Fibroblast of upper back skin (primary cell): ENCODE measurements at regions not wholly inside any gene's neighbourhood (a gene's known extent, or its start where the extent isn't known, plus 50 kb on each side); places are given as distances from the start of the nearest gene placed in this dataset.
"Not testable (repeated sequence)": the region's sequence is repeated elsewhere in the genome, so short reads cannot be mapped to it uniquely, and the experiment has no call there.

Experiments used
- DNase-seq: peaks from one replicate; pipeline ENCODE4 v3.0.0-alpha.2; 2013

DNA sequence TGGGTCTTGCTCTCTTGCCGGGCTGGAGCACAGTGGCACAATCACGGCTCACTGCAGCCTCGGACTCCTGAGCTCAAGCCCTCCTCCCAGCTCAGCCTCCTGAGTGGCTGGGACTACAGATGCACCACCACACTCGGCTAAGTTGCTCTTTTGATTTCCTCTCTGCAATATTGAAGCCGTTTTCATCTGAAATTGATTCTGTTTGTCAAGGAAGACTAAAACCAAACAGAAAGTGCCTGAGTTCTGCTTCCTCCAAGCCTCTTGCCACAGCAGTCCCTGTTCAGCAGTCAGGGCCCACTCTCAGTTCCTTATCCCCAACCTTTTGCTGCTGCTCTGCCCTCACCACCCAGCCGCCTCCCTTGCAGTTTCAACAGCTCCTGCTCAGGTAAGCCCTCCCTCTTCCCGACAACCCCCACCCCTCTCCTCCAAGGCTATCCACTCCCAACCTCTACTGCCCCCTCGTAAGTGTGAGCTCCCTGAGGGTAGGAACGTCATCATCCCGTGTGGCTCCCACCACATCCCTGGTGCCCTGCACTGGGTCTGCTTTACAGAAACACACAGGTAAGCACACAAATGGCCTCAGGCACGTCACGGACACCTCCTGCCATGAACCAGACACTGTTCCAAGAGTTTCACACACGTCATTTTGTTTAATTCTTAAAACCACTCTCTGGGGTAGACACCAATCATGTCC lies 70.7 kb upstream of the TAB2 start:
- DNase-seq = no peak

- no peak for DNase-seq
Observed at GRCh38 chr6:149247385-149247763, 70.1 kb upstream of the TAB2 start.

GRCh38 chr6:149248263-149248662 lies 69.2 kb upstream of the TAB2 start:
- DNase-seq = not testable (repeated sequence)

GRCh38 chr6:149248693-149249369 lies 68.7 kb upstream of the TAB2 start:
- DNase-seq = no peak

DNA sequence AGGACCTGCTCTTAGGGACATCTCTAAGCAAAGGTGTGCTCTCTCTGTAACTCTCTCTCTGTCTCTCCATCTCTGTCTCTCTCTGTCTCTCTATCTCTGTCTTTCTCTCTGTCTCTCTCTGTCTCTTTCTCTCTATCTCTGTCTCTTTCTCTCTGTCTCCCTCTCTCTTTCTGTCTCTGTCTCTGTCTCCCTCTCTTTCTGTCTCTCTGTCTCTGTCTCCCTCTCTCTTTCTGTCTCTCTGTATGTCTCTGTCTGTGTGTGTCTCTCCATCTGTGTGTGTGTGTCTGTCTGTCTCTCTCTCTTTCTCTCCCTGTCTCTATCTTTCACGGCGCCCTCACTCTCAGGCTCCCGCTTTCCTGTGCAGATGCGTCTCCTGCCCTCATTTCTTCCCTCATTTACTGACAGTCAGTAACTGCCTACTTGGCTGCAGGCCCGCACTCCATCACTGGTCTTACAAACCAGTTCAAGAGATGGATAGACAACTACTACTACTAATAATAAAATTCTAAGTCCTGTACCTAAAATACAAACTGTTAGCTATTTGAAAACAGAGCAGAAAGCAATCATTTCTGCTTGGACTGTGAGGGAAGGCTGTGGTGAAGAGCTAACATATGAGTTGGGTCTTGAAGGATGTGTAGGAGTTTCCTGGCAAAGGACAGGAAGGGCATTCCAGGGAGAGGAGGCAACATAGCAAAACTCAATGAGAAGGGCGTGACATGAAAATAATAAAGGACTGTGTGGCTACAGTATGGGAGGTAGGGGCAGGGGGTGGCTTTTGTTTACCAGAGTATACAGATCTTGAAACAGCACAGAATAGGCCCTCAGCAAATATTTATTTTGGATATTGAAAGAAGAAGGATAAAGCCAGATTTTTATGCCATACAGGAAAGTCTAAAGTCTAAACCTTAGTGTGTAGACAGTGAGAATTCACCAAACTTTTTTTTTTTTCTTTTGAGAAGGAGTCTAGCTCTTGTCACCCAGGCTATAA lies 67.8 kb upstream of the TAB2 start:
- no peak for DNase-seq

DNA sequence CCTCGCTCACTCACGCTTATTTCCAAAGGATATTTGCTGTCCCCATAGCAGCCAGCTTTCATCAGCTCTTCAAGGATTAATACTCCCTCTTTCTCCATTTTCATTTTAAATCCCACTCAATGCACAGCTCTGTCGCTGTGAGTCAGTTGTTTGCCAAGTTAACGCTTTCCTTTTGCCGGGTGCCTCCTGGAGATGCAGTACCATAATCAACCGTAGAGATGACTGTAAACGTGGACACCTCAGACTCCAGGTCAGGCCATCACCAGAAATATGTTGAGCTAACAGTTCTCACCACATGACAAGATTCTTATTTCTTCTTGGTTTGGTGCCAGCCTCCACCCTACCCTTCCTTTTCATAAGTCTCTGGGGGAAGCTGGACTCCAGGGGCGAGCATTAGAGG lies 66.6 kb upstream of the TAB2 start:
- no peak for DNase-seq

DNA sequence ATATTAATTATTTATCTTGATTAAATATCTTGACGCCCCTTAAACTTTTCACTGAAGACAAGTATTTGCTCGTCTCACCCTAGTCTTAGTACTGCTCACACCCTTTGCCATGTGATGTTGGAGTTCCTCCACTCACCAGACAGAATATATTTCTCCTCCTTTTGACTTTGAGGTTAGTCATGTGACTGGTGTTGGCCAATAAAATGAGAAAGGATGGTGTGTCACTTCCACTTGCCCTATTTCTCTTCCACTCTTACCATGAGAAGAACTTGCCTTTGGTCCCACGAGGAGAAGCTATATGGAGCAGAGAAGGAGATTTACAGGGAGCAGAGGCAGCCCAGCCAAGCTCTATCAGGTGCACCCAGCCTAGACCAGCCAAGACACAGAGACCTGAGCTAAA lies 64.9 kb upstream of the TAB2 start:
- no peak for DNase-seq

DNA sequence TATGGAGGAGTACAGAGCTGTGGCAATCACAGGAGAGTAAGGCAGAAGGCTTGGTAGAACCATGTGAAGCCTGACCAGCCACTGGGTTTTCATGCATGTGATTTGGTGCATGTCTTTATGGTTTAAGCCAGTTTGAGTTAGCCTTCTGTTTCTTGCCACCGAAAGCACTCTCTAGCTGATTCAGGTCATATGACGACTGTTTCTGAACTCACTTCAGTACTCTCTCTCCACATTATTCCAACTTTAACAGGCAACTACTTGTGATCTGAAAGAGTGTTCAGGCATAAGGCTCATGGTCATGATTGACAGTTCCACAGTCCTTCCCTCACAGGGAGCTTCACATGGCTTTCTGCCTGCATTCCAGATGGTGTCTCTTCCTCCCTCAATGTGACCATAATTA lies 63.3 kb upstream of the TAB2 start:
- DNase-seq = no peak

DNA sequence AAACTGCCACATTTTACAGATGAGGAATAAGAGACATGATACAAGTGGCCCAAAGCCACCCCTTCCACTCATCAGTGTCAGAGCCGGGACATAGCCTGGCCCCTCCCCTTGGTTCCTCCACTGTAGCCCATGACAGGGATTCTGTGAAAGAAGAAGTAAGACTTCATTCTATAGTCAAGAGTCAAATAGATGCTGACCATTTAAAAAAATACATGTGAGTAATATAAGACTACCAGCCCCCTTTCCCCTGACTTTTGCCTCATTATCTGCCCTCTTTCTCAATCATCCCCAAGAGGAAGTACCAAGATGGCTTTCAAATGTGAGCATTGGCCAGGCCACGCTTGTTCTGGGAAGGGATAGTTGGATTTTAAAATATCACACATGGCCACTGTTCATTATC lies 57.8 kb upstream of the TAB2 start:
- DNase-seq = no peak

- DNase-seq = no peak
Observed at GRCh38 chr6:149260214-149260874, 57.2 kb upstream of the TAB2 start.

- DNase-seq = no peak
Observed at GRCh38 chr6:149261364-149262040, 56.0 kb upstream of the TAB2 start.

DNA sequence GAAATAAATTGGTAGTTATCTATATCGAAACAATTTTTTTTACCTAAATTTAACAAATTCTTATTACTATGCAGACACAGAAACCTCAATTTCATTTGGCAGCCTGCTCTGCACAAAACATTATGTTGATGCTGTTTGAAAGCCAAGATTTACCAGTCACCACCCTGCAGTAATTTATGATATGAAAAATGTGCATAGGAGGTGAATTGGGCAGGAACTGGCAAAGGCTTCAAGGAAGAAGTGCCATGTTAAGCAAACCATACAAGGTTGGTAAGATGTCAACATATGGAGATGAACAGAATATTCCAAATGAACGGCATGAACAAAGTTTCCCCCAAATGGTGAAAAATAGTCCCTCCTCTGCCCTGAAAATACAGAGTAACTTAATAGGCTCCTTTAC lies 54.2 kb upstream of the TAB2 start:
- no peak for DNase-seq

- DNase-seq = no peak
Observed at GRCh38 chr6:149264629-149265028, 52.9 kb upstream of the TAB2 start.

DNA sequence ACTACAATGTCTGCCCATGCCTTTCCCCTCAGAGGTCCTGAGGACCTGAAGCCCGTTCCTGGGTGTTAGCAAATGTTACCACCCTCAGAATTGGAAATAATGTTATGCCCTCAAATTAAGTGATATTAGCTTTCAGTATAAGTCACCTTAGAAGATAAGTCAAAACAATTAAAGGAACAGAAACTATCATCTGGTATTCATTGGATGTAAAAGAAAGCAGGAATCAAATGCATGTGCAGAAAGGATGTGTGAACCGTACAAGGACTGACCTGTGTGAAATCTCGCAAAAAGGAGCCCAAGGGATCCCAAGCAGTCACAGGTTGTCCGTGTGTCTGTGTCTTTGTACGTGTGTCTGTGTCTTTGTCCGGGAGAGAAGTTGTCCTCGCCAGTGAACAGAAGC lies 51.6 kb upstream of the TAB2 start:
- DNase-seq = no peak

GRCh38 chr6:149266659-149267058 lies 50.9 kb upstream of the TAB2 start:
- DNase-seq = no peak

DNA sequence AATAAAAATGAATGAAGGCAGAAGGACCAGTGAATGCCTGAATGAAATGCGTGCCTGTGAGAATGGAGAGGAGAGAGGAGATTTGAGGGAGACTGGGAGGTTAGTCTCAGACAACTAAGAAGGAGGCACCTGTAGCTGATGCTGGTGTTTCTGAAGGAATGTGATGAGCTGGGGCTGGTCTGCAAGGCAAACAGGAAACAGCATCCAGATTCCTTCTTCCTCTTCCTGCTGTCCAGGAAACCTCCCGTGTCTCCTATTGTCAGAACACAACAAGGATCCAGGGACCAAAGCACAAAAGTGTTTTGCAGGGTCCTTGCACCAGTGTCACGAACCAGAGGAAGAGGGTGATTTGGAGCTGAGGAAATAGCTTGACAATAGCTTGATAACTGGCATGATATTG lies 50.4 kb upstream of the TAB2 start:
- no peak for DNase-seq

DNA sequence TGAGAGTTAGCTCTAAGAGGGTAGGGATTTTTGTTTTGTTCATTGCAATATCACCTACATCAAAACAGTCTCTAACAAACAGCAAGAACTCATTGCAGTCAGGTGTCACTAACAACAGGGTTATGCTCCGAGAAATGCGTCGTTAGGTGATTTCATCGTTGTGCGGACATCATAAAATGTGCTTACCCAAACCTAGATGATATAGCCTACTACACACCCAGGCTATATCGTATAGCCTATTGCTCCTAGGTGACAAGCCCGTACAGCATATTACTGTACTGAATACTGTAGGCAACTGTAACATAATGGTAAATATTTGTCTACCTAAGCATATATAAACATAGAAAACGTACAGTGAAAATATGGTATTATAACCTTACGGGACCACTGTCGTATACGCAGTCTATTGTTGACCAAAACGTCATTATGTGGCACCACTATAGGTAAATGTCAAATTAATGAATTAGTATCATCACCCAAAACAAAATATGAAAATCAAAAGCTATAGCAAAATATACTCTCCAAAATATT lies 49.9 kb upstream of the TAB2 start:
- no peak for DNase-seq
